Activated T-cell treated with anti-CD3 and anti-CD28 coated beads, Interleukin-2, amount 50 U/mL, for 72 hours (primary cell): ENCODE measurements at regions not wholly inside any gene's neighbourhood (a gene's known extent, or its start where the extent isn't known, plus 50 kb on each side); places are given as distances from the start of the nearest gene placed in this dataset.
A peak's percentile ranks its signal among the peaks of the same experiment; 100 is the strongest.

ENCODE experiments used
- ATAC-seq, 2 donors: fragments of 150-1000 bp; cut with Tn5 transposase; replicated peaks in 1 of 2; 2 replicates each; pipeline ENCODE4 v1.10.0; 2021; ENCODE audit warnings: moderate library complexity in 2 of 2, mild to moderate bottlenecking in 1 of 2
- DNase-seq, 2 donors: peaks; one replicate each; pipeline ENCODE4 v3.0.0; 2021 to 2022; ENCODE audit warnings: mixed read lengths in 1 of 2
- H3K27ac Mint-ChIP-seq: one replicate; pipeline ENCODE4 v1.8.0; 2022; ENCODE audit warnings: mild to moderate bottlenecking, moderate library complexity, mixed read lengths
- H3K27me3 Mint-ChIP-seq: one replicate; pipeline ENCODE4 v1.8.0; 2022; ENCODE audit warnings: low read depth, mixed read lengths
- H3K36me3 Mint-ChIP-seq, 2 donors: one replicate each; pipeline ENCODE4 v1.8.0; 2022; ENCODE audit warnings: mixed read lengths in 2 of 2, mild to moderate bottlenecking in 1 of 2; ENCODE audit not compliant: insufficient read depth in 2 of 2
- H3K4me1 Mint-ChIP-seq: one replicate; pipeline ENCODE4 v1.8.0; 2022; ENCODE audit warnings: low read depth, mixed read lengths
- H3K4me3 Mint-ChIP-seq, 2 donors: one replicate each; pipeline ENCODE4 v1.8.0; 2022; ENCODE audit warnings: mild to moderate bottlenecking in 2 of 2, mixed read lengths in 2 of 2, moderate library complexity in 2 of 2
- H3K9me3 Mint-ChIP-seq, 2 donors: one replicate each; pipeline ENCODE4 v1.8.0; 2022; ENCODE audit warnings: mixed read lengths in 2 of 2

DNA sequence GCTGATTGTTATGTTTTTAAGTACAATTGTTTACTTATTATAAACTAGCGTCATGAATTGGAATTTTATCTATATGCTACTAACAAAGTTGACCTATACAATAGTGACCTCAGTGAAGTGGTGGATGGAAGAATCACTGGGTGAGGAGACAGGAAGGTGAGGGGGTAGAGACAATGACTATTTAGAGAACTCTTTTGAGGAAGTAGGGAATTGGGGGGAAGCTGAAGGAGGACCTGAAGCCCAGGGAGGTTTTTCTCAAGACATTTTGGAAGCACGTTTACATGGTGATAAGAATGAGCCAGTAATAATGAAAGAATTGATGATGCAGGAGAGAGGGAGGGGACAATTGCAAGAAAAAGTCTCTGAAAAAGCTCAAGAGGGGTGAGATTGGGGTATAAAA, 96.4 kb downstream of the RPS12 start:
- no peaks in the 10 kb centered on the region for H3K4me1 Mint-ChIP-seq
- no peak overlapping the region for H3K4me3 Mint-ChIP-seq
- ATAC-seq (no peak), DNase-seq (no peak)
- H3K27ac Mint-ChIP-seq, result no peak overlapping the region
- H3K27me3 Mint-ChIP-seq, result peaks cover 14% of the 10 kb centered on the region
- no peaks in the 10 kb centered on the region for H3K9me3 Mint-ChIP-seq
- H3K36me3 Mint-ChIP-seq, result no peaks in the 10 kb centered on the region

DNA sequence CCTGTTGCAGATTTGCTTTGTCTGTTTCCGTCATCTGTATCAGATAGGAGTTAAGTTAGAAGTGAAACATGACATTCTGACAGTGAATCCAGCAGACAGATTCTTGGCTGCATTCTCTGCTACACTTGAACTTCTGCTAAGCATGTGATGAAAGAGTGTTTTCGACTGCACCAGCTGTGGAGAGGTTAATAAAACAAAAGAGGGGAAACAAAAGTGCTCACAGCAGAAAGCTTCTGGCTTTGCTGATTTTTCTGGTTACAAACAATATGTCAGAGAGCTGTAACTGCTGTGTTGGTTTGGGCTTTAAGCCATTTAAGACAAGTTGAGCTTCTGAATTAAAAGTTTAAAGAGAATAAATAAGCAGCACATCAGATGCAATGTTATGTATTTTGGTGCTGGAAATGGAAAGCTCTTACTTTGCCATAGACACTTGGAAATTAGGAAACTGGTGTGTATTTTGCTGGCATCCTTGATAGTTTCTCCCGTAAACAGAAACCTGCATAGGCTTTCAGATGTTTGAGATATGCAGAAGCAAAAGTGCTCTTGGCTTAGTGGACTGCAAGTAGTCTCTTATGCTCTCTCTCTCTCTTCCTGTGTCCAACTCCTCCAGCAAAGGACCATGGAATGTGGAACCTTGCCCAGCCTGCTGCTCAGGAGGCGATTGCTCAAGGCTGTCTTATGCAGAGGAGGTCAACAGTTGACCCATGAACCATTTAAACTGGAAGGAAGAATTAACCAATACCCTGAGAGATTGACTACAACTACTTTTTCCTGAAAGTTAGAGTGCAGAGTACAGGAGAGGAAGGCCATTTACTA, 104.9 kb downstream of the RPS12 start:
- Mint-ChIP-seq H3K4me1 (no peaks in the 10 kb centered on the region), H3K27ac (no peak overlapping the region), H3K27me3 (peaks cover 50% of the 10 kb centered on the region), H3K9me3 (no peaks in the 10 kb centered on the region), H3K4me3 (no peak overlapping the region), H3K36me3 (no peaks in the 10 kb centered on the region)
- no peak for ATAC-seq
- DNase-seq, result no peak

DNA sequence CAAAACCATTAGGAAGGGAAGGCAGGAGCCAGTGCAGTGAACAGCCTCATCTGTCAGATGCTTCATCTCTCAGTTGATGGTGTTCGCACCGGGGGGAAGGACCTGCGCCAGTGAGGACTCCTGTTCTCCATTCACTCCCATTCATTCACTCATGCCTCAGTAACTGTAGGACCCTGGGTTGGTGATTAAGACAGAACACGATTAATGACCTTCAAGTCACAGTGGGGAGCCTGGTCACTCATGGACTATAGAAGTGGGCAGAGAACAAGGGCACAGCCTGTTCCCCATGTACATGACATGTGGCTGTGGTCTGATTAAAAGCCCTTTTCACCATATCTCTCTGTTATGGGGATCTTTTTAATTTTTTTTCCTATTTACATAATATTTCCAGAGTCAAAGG, 113.3 kb downstream of the RPS12 start:
- H3K4me3 Mint-ChIP-seq, result no peak overlapping the region
- ATAC-seq (no peak), DNase-seq (no peak)
- no peaks in the 10 kb centered on the region for H3K4me1 Mint-ChIP-seq
- H3K27ac Mint-ChIP-seq, result no peak overlapping the region
- H3K27me3 Mint-ChIP-seq, result peaks cover 38% of the 10 kb centered on the region
- no peaks in the 10 kb centered on the region for H3K36me3 Mint-ChIP-seq
- H3K9me3 Mint-ChIP-seq, result no peaks in the 10 kb centered on the region

GRCh38 chr6:132929141-132929540, 114.8 kb downstream of the RPS12 start:
- Mint-ChIP-seq H3K27me3 (peaks cover 49% of the 10 kb centered on the region), H3K9me3 (no peaks in the 10 kb centered on the region), H3K4me3 (no peak overlapping the region), H3K4me1 (no peaks in the 10 kb centered on the region), H3K27ac (no peak overlapping the region), H3K36me3 (no peaks in the 10 kb centered on the region)
- no peak for DNase-seq
- ATAC-seq, result no peak

DNA sequence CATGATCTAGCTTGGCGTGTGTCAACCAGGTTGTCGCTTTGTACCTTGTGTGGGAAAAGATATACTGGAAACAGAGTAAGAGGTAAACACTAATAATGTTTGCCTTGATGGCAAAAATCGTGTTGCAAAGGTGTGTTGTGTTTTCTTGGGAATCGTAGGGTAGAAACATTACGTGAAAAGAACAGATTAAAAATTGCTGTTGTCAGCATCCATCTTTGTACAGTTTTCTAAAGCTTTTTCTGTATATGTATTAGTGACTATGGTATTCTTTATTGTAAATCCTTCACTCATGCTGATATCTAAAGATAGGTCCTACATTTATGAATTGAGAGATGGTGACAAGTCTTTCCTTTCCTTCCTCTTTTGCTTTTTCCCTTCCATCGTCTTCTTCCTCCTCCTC, 116.9 kb downstream of the RPS12 start:
- DNase-seq (no peak), ATAC-seq (no peak)
- Mint-ChIP-seq H3K36me3 (no peaks in the 10 kb centered on the region), H3K4me1 (no peaks in the 10 kb centered on the region), H3K4me3 (no peak overlapping the region), H3K9me3 (no peaks in the 10 kb centered on the region), H3K27ac (no peak overlapping the region), H3K27me3 (peaks cover 55% of the 10 kb centered on the region)

GRCh38 chr6:132931936-132932514, 117.7 kb downstream of the RPS12 start:
- H3K27me3 Mint-ChIP-seq, result peaks cover 57% of the 10 kb centered on the region
- no peak overlapping the region for H3K27ac Mint-ChIP-seq
- DNase-seq (no peak), ATAC-seq (no peak)
- no peak overlapping the region for H3K4me3 Mint-ChIP-seq
- no peaks in the 10 kb centered on the region for H3K9me3 Mint-ChIP-seq
- no peaks in the 10 kb centered on the region for H3K36me3 Mint-ChIP-seq
- H3K4me1 Mint-ChIP-seq, result no peaks in the 10 kb centered on the region

DNA sequence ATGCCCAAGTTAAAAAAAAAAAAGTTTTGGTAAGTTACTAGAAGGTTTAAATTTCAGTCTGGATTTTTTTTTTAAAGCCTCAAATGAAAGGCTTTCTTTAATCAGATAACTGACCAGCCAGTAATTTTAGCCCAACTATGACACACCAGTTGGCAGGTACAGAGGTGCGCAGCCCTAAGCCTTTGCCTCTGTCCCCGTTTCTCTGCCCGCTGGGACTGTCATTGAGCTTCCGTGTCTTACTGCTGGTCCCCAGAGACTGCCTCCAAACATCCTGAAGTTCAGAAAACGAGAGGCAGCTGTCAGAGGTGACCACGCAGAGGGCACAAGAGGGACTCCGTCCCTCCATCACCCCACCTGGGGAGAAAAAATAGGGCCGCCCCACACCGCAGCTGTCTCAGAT, 118.2 kb downstream of the RPS12 start:
- H3K9me3 Mint-ChIP-seq, result no peaks in the 10 kb centered on the region
- peaks cover 63% of the 10 kb centered on the region for H3K27me3 Mint-ChIP-seq
- H3K4me3 Mint-ChIP-seq, result no peak overlapping the region
- no peaks in the 10 kb centered on the region for H3K36me3 Mint-ChIP-seq
- DNase-seq (no peak), ATAC-seq (no peak)
- no peaks in the 10 kb centered on the region for H3K4me1 Mint-ChIP-seq
- no peak overlapping the region for H3K27ac Mint-ChIP-seq

- H3K9me3 Mint-ChIP-seq, result no peaks in the 10 kb centered on the region
- H3K4me1 Mint-ChIP-seq, result no peaks in the 10 kb centered on the region
- H3K4me3 Mint-ChIP-seq, result no peak overlapping the region
- no peak for ATAC-seq
- no peak overlapping the region for H3K27ac Mint-ChIP-seq
- H3K36me3 Mint-ChIP-seq, result no peaks in the 10 kb centered on the region
- H3K27me3 Mint-ChIP-seq, result peaks cover 63% of the 10 kb centered on the region
- no peak for DNase-seq
These were observed 118.7 kb downstream of the RPS12 start for GRCh38 chr6:132933090-132933489.

- Mint-ChIP-seq H3K27ac (no peak overlapping the region), H3K4me1 (no peaks in the 10 kb centered on the region), H3K9me3 (peaks cover 2 to 5% of the 10 kb centered on the region in 2 donors), H3K4me3 (no peak overlapping the region), H3K27me3 (peaks cover 59% of the 10 kb centered on the region), H3K36me3 (no peaks in the 10 kb centered on the region)
- ATAC-seq, result no peak
- no peak for DNase-seq
These were observed 120.1 kb downstream of the RPS12 start for GRCh38 chr6:132934496-132934895.

DNA sequence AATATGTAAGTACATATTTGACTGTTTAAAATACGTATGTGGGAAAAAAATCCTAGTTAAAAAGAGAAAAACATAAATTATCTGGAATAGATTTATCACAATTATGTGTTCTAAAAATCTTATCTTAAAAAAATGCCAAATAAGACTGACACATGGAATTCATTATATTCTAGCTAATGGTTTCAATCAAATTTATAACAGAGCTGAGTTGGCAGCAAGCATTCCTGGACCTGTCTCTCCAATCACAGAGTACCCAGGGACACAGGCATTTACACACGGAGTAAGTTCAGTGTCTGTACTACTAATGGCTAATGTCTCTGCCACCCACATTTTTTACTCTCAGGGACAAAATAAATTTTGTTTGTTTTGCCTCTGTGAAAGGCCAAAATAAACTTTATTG, 122.3 kb downstream of the RPS12 start:
- H3K27me3 Mint-ChIP-seq, result peaks cover 42% of the 10 kb centered on the region
- no peak for ATAC-seq
- DNase-seq, result no peak

DNA sequence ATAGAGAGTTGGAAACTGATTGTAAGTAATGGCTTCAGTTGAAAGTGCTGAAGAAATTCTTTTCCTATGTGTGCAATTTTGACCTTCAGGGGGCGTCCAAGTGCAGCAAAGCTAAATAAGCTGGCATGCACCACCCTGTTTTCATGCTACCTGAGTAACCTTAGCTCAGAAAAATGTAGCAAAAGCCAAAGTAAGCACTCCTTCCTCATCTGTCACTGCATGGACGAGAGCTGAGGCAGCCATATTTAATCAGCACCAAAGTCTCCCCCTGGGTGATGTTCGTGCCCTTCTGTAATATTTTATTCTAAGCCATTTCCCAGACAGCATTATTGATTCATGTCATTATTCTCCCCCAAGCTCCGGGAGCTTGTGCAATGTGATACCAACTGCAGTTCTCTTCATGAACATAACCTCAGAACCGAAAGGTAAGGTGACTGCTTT, 123.1 kb downstream of the RPS12 start:
- no peak overlapping the region for H3K4me3 Mint-ChIP-seq
- no peaks in the 10 kb centered on the region for H3K4me1 Mint-ChIP-seq
- peaks cover 37% of the 10 kb centered on the region for H3K27me3 Mint-ChIP-seq
- no peaks in the 10 kb centered on the region for H3K36me3 Mint-ChIP-seq
- ATAC-seq, result no peak
- DNase-seq, result peak; percentile 19
- H3K9me3 Mint-ChIP-seq, result peaks cover 2 to 5% of the 10 kb centered on the region in 2 donors
- no peak overlapping the region for H3K27ac Mint-ChIP-seq

More for the DNA sequence above, 122.3 kb downstream of the RPS12 start:
- H3K4me3 Mint-ChIP-seq, result no peak overlapping the region
- H3K36me3 Mint-ChIP-seq, result no peaks in the 10 kb centered on the region
- no peak overlapping the region for H3K27ac Mint-ChIP-seq
- H3K4me1 Mint-ChIP-seq, result no peaks in the 10 kb centered on the region
- H3K9me3 Mint-ChIP-seq, result peaks cover 2 to 5% of the 10 kb centered on the region in 2 donors

- ATAC-seq (no peak), DNase-seq (no peak)
- no peaks in the 10 kb centered on the region for H3K4me1 Mint-ChIP-seq
- no peaks in the 10 kb centered on the region for H3K36me3 Mint-ChIP-seq
- H3K27me3 Mint-ChIP-seq, result peaks cover 31% of the 10 kb centered on the region
- no peak overlapping the region for H3K27ac Mint-ChIP-seq
- no peak overlapping the region for H3K4me3 Mint-ChIP-seq
- no peaks in the 10 kb centered on the region for H3K9me3 Mint-ChIP-seq
These were observed 134.5 kb downstream of the RPS12 start for GRCh38 chr6:132948889-132949288.

- Mint-ChIP-seq H3K4me1 (no peaks in the 10 kb centered on the region), H3K4me3 (no peak overlapping the region), H3K9me3 (no peaks in the 10 kb centered on the region), H3K27ac (no peak overlapping the region), H3K27me3 (peaks cover 45% of the 10 kb centered on the region), H3K36me3 (no peaks in the 10 kb centered on the region)
- ATAC-seq (no peak), DNase-seq (no peak)
These were observed 136.2 kb downstream of the RPS12 start for GRCh38 chr6:132950566-132950965.
